ENCODE measurements at regions not wholly inside any gene's neighbourhood (a gene's known extent, or its start where the extent isn't known, plus 50 kb on each side); places are given as distances from the start of the nearest gene placed in this dataset.

DNA sequence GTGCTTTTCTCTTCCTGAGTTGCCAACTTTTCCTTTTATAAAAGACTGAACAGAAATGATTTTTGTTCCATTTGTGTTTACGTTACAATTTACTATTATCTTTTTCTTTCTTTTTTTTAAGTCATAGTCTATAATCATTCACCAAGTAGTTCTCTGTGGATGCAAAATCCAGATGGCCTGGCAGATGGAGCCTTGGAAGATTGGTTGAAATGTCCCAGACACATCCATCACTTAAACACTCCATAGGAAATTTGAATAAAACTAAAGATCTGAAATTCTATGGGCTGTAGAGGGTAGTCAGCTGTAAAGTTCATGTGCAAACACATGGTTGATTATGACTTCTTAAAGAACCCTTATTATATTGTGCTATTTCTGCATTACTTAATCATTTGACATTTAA, 164.8 kb upstream of the DOCK10 start:
- no peak for DNase-seq (ENCODE audit: extremely low spot score)
- TF ChIP-seq, protein P1, sequence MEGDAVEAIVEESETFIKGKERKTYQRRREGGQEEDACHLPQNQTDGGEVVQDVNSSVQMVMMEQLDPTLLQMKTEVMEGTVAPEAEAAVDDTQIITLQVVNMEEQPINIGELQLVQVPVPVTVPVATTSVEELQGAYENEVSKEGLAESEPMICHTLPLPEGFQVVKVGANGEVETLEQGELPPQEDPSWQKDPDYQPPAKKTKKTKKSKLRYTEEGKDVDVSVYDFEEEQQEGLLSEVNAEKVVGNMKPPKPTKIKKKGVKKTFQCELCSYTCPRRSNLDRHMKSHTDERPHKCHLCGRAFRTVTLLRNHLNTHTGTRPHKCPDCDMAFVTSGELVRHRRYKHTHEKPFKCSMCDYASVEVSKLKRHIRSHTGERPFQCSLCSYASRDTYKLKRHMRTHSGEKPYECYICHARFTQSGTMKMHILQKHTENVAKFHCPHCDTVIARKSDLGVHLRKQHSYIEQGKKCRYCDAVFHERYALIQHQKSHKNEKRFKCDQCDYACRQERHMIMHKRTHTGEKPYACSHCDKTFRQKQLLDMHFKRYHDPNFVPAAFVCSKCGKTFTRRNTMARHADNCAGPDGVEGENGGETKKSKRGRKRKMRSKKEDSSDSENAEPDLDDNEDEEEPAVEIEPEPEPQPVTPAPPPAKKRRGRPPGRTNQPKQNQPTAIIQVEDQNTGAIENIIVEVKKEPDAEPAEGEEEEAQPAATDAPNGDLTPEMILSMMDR (IDR thresholded peaks at IDR 0.05; ENCODE audit: control extremely low read depth, extremely low read depth, low read depth, missing control alignments), result no peak
- ChIA-PET CTCF (no interaction called here), POLR2A (no interaction called here)

DNA sequence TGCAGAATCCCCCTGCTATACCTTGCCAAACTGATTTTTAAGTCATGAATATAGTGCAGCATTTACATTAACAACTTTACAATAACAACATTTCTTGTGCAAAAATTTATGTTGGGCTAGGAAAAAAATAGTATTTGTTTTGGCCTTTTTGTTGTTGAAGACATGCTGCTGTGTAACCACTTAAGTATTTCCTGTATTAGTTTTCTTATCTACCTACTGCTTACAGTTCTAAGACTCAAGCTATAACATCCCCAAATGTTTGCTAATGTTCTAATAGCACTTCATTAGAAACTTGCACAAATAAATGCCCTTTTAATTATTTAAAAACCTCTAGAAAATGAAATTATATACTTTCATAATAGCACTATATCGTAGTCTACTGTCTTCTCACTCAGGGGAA, 154.3 kb upstream of the DOCK10 start:
- TF ChIP-seq, protein P1 (IDR thresholded peaks at IDR 0.05; ENCODE audit: control extremely low read depth, extremely low read depth, low read depth, missing control alignments), result no peak
- DNase-seq (ENCODE audit: extremely low spot score), result no peak
- ChIA-PET CTCF (no interaction called here), POLR2A (no interaction called here)

DNA sequence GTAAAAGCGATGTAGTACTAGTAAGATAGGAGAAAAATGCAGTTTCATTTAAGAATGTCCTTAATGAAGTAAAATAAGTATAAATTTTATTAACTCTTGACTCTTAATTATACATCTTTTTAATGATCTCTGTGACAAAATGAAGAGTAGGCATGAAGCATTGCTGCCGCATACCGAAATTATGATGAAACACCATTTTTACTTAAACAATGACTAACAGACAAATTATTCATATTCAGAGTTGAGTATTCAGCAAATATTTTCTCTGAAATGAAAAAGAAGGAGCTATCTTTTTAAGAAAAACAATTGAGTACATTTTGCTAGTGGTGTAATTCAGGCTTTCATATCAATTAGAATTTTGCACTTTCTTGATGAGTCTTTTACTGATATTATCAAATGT, 150.6 kb upstream of the DOCK10 start:
- ChIA-PET CTCF (no interaction called here), POLR2A (no interaction called here)
- TF ChIP-seq, protein P1 (IDR thresholded peaks at IDR 0.05; ENCODE audit: control extremely low read depth, extremely low read depth, low read depth, missing control alignments), result no peak
- DNase-seq (ENCODE audit: extremely low spot score), result no peak

DNA sequence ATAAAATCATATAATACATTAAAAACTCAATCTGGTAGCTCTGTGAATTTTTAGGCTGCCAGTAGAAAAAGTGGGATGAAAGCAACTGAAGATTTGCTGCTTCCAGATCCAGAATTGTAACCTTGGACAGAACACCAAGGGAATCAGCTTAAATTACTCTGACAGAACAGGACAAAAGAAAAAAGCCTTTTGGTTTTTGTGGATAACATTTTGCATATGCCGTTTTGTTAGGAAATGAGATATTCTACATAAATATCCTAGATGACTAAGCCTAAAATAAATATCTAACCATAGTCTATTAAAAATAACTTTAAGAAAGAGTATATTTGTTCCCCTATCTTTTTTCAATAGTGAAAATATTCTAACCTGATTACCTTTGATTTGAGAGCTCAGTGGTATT, 148.7 kb upstream of the DOCK10 start:
- POLR2A ChIA-PET, result no interaction called here
- TF ChIP-seq, protein P1 (IDR thresholded peaks at IDR 0.05; ENCODE audit: control extremely low read depth, extremely low read depth, low read depth, missing control alignments), result no peak
- CTCF ChIA-PET, result interaction anchor here (1.1 kb wide), 1 partner anchor 67 kb away, joined by 3 read pairs; no protein-coding TSS in a partner anchor
- DNase-seq (ENCODE audit: extremely low spot score), result no peak

DNA sequence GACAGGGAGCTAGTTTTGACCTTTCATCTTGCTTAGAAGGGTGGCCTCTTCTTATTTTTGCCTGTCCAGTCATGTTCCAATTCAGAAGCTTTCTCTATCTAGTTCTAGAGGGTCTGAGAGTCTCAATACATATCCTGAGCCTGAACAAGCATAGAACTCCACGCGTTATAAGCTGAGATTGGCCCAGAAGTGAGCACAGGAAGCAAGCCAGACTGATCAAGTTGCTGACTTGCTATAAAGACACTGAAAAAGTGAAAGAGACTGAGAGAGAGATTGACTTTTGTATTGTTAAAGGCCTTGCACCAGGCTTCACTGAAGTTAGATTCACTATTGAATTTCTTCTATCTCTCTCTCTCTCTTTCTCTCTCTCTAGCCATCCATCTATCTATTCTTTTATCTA, 142.7 kb upstream of the DOCK10 start:
- TF ChIP-seq, protein P1 (IDR thresholded peaks at IDR 0.05; ENCODE audit: control extremely low read depth, extremely low read depth, low read depth, missing control alignments), result no peak
- POLR2A ChIA-PET, result no interaction called here
- CTCF ChIA-PET, result interaction anchor here (0.5 to 1.5 kb wide), 4 partner anchors 8 to 15 kb away, joined by 3 read pairs; no protein-coding TSS in a partner anchor
- DNase-seq (ENCODE audit: extremely low spot score), result no peak

- POLR2A ChIA-PET, result no interaction called here
- no peak for DNase-seq (ENCODE audit: extremely low spot score)
- TF ChIP-seq, protein P1 (IDR thresholded peaks at IDR 0.05; ENCODE audit: control extremely low read depth, extremely low read depth, low read depth, missing control alignments), result no peak
- CTCF ChIA-PET, result interaction anchor here (0.7 kb wide), 1 partner anchor 10 kb away, joined by 3 read pairs; no protein-coding TSS in a partner anchor
Observed at GRCh38 chr2:225182126-225182525, 139.9 kb upstream of the DOCK10 start.

DNA sequence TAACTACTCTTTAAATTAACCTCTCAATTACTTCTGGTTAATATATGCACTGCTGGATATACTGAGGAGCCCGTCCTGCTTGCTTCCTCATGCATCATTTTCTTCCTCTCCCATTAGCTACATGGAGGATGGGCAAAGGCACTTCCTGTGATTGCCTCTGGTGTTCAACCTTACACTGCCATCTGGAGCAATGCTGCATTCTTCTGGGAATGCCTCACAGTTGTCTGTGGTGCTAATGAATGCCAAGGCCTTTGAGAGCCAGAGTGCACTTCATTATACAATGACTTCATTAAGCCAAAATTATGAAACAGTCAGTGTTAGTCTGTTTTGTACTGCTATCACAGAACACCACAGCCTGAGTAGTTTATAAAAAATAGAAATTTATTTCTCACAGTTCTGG, 134.8 kb upstream of the DOCK10 start:
- CTCF ChIA-PET, result interaction anchor here (1.0 kb wide), 1 partner anchor 8 kb away, joined by 3 read pairs; no protein-coding TSS in a partner anchor
- POLR2A ChIA-PET, result no interaction called here
- DNase-seq (ENCODE audit: extremely low spot score), result no peak
- TF ChIP-seq, protein P1 (IDR thresholded peaks at IDR 0.05; ENCODE audit: control extremely low read depth, extremely low read depth, low read depth, missing control alignments), result no peak

All from GM10248 (cell line).